ENCODE measurements at regions not wholly inside any gene's neighbourhood (a gene's known extent, or its start where the extent isn't known, plus 50 kb on each side); places are given as distances from the start of the nearest gene placed in this dataset.

GRCh38 chr12:94025756-94026155 is 122.6 kb upstream of the PLXNC1 start:
- TF ChIP-seq CTCF (IDR thresholded peaks at IDR 0.05) (no peak), EP300 (IDR thresholded peaks at IDR 0.05) (no peak)
